Activated B cell treated with CpG ODN at 0.5 μM for 24 hours (primary cell): ENCODE measurements at regions not wholly inside any gene's neighbourhood (a gene's known extent, or its start where the extent isn't known, plus 50 kb on each side); places are given as distances from the start of the nearest gene placed in this dataset.
A peak's percentile ranks its signal among the peaks of the same experiment; 100 is the strongest.

ENCODE experiments used
- ATAC-seq: fragments of 200-7000 bp; cut with Tn5 transposase; one replicate; pipeline ENCODE4 v1.10.0; 2021; ENCODE audit warnings: low read depth, mild to moderate bottlenecking, moderate library complexity
- CTCF ChIA-PET: fragments of 350-600 bp; sonication (Branson Sonifier 250); formaldehyde crosslinking; loops from one replicate; lab custom pipeline; 2021; ENCODE audit warnings: antibody characterized with exemption; lab: Charles Lee
- POLR2A ChIA-PET: fragments of 350-600 bp; sonication (Branson Sonifier 250); formaldehyde crosslinking; loops from one replicate; lab custom pipeline; 2021; ENCODE audit warnings: antibody characterized with exemption; lab: Charles Lee
- DNase-seq: peaks from one replicate; pipeline ENCODE4 v3.0.0; 2022
- H3K27ac Mint-ChIP-seq: one replicate; pipeline ENCODE4 v1.8.0; 2020; ENCODE audit warnings: mixed read lengths
- H3K27me3 Mint-ChIP-seq: one replicate; pipeline ENCODE4 v1.8.0; 2021; ENCODE audit warnings: mixed read lengths
- H3K36me3 Mint-ChIP-seq: one replicate; pipeline ENCODE4 v1.8.0; 2021; ENCODE audit warnings: low read depth, mixed read lengths
- H3K4me1 Mint-ChIP-seq: one replicate; pipeline ENCODE4 v1.8.0; 2021; ENCODE audit warnings: mixed read lengths
- H3K4me3 Mint-ChIP-seq: one replicate; pipeline ENCODE4 v1.8.0; 2020; ENCODE audit warnings: mild to moderate bottlenecking, mixed read lengths
- H3K9me3 Mint-ChIP-seq: one replicate; pipeline ENCODE4 v1.8.0; 2020; ENCODE audit warnings: mixed read lengths
- intact Hi-C: fragments of 100-400 bp; cut with micrococcal nuclease; formaldehyde crosslinking; loops from one replicate; pipeline ENCODE4 v1.15.1; 2024
- TF ChIP-seq, protein P1 (sequence below): fragments of 200-600 bp; IDR thresholded peaks from one replicate; pipeline ENCODE4 v1.8.0; 2022; ENCODE audit warnings: antibody characterized with exemption, mild to moderate bottlenecking

DNA sequence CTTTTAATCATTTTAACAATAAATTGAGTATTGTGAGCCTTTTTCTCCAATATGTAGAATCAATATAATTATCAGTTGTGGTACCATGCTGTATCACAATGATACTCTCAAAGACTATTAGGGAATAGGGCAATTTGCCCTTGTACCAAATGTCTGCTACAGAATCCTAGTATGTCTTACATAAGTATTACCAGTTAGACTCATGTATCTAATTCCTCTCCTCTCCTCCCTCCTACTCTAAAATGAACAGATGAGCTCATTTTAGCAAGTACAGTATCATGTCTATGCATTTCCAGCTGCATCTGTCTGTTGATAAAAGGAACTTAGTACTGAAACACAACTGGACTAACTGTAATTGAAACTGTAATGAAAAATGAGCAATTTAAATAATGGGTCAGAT, 124.3 kb upstream of the ATP11B start:
- no peak for DNase-seq
- H3K4me3 Mint-ChIP-seq, result no peak overlapping the region
- ChIA-PET POLR2A (no interaction called here), CTCF (no interaction called here)
- no peaks in the 10 kb centered on the region for H3K9me3 Mint-ChIP-seq
- no peak for ATAC-seq
- H3K4me1 Mint-ChIP-seq, result no peaks in the 10 kb centered on the region
- H3K27me3 Mint-ChIP-seq, result peaks cover 14% of the 10 kb centered on the region
- intact Hi-C loops, result no loop called here
- TF ChIP-seq, protein P1, sequence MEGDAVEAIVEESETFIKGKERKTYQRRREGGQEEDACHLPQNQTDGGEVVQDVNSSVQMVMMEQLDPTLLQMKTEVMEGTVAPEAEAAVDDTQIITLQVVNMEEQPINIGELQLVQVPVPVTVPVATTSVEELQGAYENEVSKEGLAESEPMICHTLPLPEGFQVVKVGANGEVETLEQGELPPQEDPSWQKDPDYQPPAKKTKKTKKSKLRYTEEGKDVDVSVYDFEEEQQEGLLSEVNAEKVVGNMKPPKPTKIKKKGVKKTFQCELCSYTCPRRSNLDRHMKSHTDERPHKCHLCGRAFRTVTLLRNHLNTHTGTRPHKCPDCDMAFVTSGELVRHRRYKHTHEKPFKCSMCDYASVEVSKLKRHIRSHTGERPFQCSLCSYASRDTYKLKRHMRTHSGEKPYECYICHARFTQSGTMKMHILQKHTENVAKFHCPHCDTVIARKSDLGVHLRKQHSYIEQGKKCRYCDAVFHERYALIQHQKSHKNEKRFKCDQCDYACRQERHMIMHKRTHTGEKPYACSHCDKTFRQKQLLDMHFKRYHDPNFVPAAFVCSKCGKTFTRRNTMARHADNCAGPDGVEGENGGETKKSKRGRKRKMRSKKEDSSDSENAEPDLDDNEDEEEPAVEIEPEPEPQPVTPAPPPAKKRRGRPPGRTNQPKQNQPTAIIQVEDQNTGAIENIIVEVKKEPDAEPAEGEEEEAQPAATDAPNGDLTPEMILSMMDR, result no peak
- H3K27ac Mint-ChIP-seq, result no peak overlapping the region
- H3K36me3 Mint-ChIP-seq, result no peaks in the 10 kb centered on the region

DNA sequence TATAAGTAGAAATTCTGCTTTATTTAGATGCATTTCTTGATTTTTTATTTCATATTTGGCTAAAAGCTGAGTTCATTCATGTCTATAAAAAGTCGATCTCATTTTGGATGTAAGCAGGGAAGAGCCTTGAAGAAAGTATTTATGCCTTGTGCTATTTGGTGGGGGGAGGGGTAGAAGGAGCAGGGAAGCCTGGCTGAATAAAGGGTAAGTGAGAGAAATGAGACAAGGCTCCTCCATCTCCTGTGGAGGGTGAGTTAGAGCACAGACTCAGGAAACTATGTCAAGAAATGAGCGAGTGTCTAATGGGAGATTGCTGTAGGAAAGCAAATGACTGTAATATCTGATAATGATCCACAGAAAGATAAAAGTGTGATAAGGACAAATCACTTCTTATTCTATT, 121.8 kb upstream of the ATP11B start:
- Mint-ChIP-seq H3K4me1 (no peaks in the 10 kb centered on the region), H3K9me3 (no peaks in the 10 kb centered on the region), H3K27me3 (peaks cover 9% of the 10 kb centered on the region), H3K36me3 (no peaks in the 10 kb centered on the region), H3K4me3 (no peak overlapping the region), H3K27ac (no peak overlapping the region)
- CTCF ChIA-PET, result no interaction called here
- ATAC-seq, result no peak
- TF ChIP-seq, protein P1, result no peak
- intact Hi-C loops, result no loop called here
- DNase-seq, result no peak
- POLR2A ChIA-PET, result no interaction called here

DNA sequence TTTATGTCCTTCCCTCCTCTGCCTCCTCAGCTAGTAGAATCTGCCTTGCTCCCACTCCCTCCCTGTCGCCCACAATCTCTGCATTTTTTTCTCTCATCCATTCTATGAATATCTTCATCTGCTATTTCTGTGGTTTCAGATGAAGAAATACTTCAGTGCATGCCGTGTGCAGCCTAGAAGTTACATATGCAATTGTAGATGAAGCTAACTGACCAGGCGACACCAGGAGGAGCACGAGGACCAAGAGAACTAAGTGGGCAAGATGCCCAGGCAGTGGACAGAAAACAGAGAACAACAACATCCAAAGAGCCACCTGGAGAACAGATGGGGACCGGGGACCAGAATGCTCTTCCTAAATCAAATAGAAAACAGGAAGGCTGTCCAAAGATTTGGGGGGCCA, 121.4 kb upstream of the ATP11B start:
- intact Hi-C loops, result no loop called here
- Mint-ChIP-seq H3K27ac (no peak overlapping the region), H3K4me3 (no peak overlapping the region), H3K9me3 (no peaks in the 10 kb centered on the region), H3K4me1 (no peaks in the 10 kb centered on the region), H3K36me3 (no peaks in the 10 kb centered on the region), H3K27me3 (peaks cover 9% of the 10 kb centered on the region)
- TF ChIP-seq, protein P1, result no peak
- ATAC-seq (no peak), DNase-seq (no peak)
- POLR2A ChIA-PET, result no interaction called here
- CTCF ChIA-PET, result no interaction called here

DNA sequence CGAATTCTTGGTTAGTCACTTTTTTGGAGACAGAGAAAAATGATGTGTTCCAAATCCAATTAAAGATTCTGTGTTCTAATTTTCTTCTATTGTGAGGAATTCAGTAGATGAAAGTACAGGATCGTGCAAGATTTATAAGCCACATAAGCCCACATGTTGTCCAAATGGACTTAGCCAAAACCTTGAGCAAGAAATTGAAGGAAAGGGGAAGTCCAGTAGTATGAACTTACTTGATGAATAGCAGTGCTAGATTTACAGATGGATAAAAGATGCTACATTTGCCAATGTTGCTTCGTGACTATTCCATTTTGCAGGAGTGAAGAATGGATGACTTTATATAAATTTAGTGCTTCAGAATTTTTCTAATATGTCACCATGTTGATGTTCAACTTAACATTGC, 120.0 kb upstream of the ATP11B start:
- Mint-ChIP-seq H3K27ac (no peak overlapping the region), H3K27me3 (peaks cover 8% of the 10 kb centered on the region), H3K36me3 (no peaks in the 10 kb centered on the region), H3K9me3 (no peaks in the 10 kb centered on the region), H3K4me1 (no peaks in the 10 kb centered on the region), H3K4me3 (no peak overlapping the region)
- ChIA-PET CTCF (no interaction called here), POLR2A (no interaction called here)
- no peak for DNase-seq
- intact Hi-C loops, result no loop called here
- ATAC-seq, result no peak
- TF ChIP-seq, protein P1, result no peak

DNA sequence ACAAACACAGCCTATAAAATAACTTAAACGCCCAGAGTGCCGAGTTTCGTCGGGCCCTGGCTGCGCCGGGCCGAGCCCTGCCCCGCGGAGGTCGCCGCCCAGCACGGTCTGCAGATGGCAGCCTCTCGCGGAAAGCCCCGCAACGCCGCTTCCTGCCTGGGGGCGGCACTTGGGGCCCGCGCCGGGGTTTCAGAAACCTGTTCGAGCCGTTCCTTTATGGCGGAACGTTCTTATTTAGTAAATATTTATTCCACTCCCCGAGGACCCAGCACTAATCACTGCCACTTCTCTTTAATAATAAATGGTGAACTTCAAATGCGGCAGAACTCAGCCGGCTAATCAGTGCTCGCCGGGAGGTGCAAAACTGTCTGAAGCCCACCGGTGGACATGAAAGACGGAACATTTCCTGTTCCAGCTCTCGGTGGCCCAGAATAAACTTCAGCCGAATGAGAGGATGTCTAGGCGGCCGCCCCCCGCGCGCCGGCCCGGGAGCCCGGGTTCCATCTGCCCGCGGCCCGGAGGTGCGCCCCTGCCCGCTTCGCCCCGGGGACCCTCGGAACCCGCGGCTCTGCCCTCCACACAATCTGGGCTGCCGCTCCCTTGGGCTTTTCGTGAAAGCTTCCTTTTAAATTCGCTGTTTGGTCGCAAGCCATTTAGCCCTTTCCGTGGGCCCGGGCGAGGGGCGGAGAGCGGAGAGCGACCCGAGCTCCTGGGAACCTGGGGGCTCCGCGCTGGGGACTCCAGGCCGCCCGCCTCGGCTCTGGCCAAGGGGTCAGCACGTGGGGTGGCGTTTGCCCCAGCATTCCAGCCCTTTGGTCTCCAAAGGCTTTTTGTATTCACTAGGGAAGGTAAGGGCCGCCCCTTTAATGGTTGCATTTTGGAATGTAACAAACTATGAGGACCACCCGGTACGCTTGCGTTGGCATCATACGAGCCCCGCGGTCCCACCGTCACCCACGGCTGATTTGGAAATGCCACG, 110.8 kb upstream of the ATP11B start:
- TF ChIP-seq, protein P1, result no peak
- no peaks in the 10 kb centered on the region for H3K36me3 Mint-ChIP-seq
- peaks cover 7% of the 10 kb centered on the region for H3K4me1 Mint-ChIP-seq
- H3K27me3 Mint-ChIP-seq, result peaks cover 29% of the 10 kb centered on the region
- peak overlapping the region; percentile 89 for H3K4me3 Mint-ChIP-seq
- intact Hi-C loops, result loop anchor here (1.0 to 5.0 kb wide), 7 partner anchors 290 to 1880 kb away; partner anchors contain the start of genes DNAJC19 and FXR1
- ATAC-seq (peak; percentile 96), DNase-seq (peak; percentile 61)
- ChIA-PET CTCF (interaction anchor here (1.1 to 5.2 kb wide), 5 partner anchors 50 to 1355 kb away, joined by 3 to 44 read pairs (median 4); no protein-coding TSS in a partner anchor), POLR2A (interaction anchor here (0.5 kb wide), 1 partner anchor 1739 kb away, joined by 6 read pairs; no protein-coding TSS in a partner anchor)
- H3K27ac Mint-ChIP-seq, result peak overlapping the region; percentile 59
- H3K9me3 Mint-ChIP-seq, result no peaks in the 10 kb centered on the region
